WTC11 (cell line): ENCODE measurements at regions not wholly inside any gene's neighbourhood (a gene's known extent, or its start where the extent isn't known, plus 50 kb on each side); places are given as distances from the start of the nearest gene placed in this dataset.

Experiments used
- ATAC-seq: fragments of 200-7000 bp; cut with Tn5 transposase; 2 replicates; pipeline ENCODE4 v1.10.0; 2021; ENCODE audit warnings: mild to moderate bottlenecking, moderate library complexity
- CTCF ChIA-PET: fragments of 300-600 bp; sonication (Branson Sonifier 250); formaldehyde crosslinking; loops from one replicate; lab custom pipeline; 2021; ENCODE audit warnings: antibody characterized with exemption; lab: Charles Lee
- POLR2A ChIA-PET: fragments of 350-600 bp; sonication (Branson Sonifier 250); formaldehyde crosslinking; loops from one replicate; lab custom pipeline; 2021; ENCODE audit warnings: antibody characterized with exemption; lab: Charles Lee
- DNase-seq: peaks from one replicate; pipeline ENCODE4 v3.0.0; 2021; ENCODE audit warnings: low spot score
- H3K27ac Mint-ChIP-seq: 2 replicates; pipeline ENCODE4 v1.8.0; 2021; ENCODE audit warnings: mixed read lengths
- H3K27me3 Mint-ChIP-seq: 2 replicates; pipeline ENCODE4 v1.8.0; 2021; ENCODE audit warnings: low read depth, mild to moderate bottlenecking, moderate library complexity, mixed read lengths
- H3K36me3 Mint-ChIP-seq: 2 replicates; pipeline ENCODE4 v1.8.0; 2021; ENCODE audit warnings: mixed read lengths
- H3K4me1 Mint-ChIP-seq: 2 replicates; pipeline ENCODE4 v1.8.0; 2022; ENCODE audit warnings: mixed read lengths
- H3K4me3 Mint-ChIP-seq: 2 replicates; pipeline ENCODE4 v1.8.0; 2021; ENCODE audit warnings: mild to moderate bottlenecking, moderate library complexity, mixed read lengths
- H3K9me3 Mint-ChIP-seq: 2 replicates; pipeline ENCODE4 v1.8.0; 2021; ENCODE audit warnings: mixed read lengths
- AR ChIP-seq: fragments of 250-450 bp; sonication (Bioruptor Pico); IDR thresholded peaks from 2 replicates; pipeline ENCODE4 v1.9.0; 2021; ENCODE audit warnings: mild to moderate bottlenecking
- GABPB1 ChIP-seq: sonication (generic); formaldehyde crosslinking; IDR thresholded peaks from 2 replicates; pipeline ENCODE4 v1.8.1; 2023; ENCODE audit warnings: mild to moderate bottlenecking, missing genetic modification reagents
- GRHL2 ChIP-seq: fragments of 250-450 bp; sonication (Bioruptor Pico); IDR thresholded peaks from 2 replicates; pipeline ENCODE4 v1.8.0; 2022; ENCODE audit warnings: mild to moderate bottlenecking, moderate library complexity; ENCODE audit not compliant: insufficient replicate concordance, severe bottlenecking
- HMGA2 ChIP-seq: fragments of 250-450 bp; sonication (Bioruptor Pico); IDR thresholded peaks from 2 replicates; pipeline ENCODE4 v1.4.0; 2021; ENCODE audit warnings: mild to moderate bottlenecking, moderate library complexity
- IRF1 ChIP-seq: sonication (generic); formaldehyde crosslinking; IDR thresholded peaks from 2 replicates; pipeline ENCODE4 v1.8.0; 2023; ENCODE audit warnings: missing genetic modification reagents
- MXD4 ChIP-seq: fragments of 250-450 bp; sonication (Bioruptor Pico); IDR thresholded peaks from 2 replicates; pipeline ENCODE4 v1.8.0; 2021; ENCODE audit warnings: mild to moderate bottlenecking, moderate library complexity, borderline replicate concordance
- NR2C2 ChIP-seq: sonication (generic); formaldehyde crosslinking; IDR thresholded peaks from 2 replicates; pipeline ENCODE4 v1.8.0; 2022; ENCODE audit warnings: mild to moderate bottlenecking, missing genetic modification reagents
- NR3C1 ChIP-seq: sonication (generic); formaldehyde crosslinking; conservative IDR thresholded peaks from 2 replicates; pipeline ENCODE4 v1.8.1; 2023; ENCODE audit warnings: low read depth, mild to moderate bottlenecking, missing genetic modification reagents
- PRRX2 ChIP-seq: fragments of 250-450 bp; sonication (Bioruptor Pico); IDR thresholded peaks from 2 replicates; pipeline ENCODE4 v1.8.0; 2021; ENCODE audit warnings: mild to moderate bottlenecking
- SMAD4 ChIP-seq: sonication (generic); formaldehyde crosslinking; IDR thresholded peaks from 2 replicates; pipeline ENCODE4 v1.8.0; 2022; ENCODE audit warnings: mild to moderate bottlenecking, missing genetic modification reagents
- TEAD4 ChIP-seq: sonication (generic); formaldehyde crosslinking; IDR thresholded peaks from 2 replicates; pipeline ENCODE4 v1.8.0; 2022; ENCODE audit warnings: mild to moderate bottlenecking, missing genetic modification reagents
- ZBTB21 ChIP-seq: sonication (generic); formaldehyde crosslinking; IDR thresholded peaks from 2 replicates; pipeline ENCODE4 v1.8.1; 2023; ENCODE audit warnings: mild to moderate bottlenecking, missing genetic modification reagents, borderline replicate concordance
- ZMAT4 ChIP-seq: fragments of 250-450 bp; sonication (Bioruptor Pico); IDR thresholded peaks from 2 replicates; pipeline ENCODE4 v1.9.0; 2021; ENCODE audit warnings: mild to moderate bottlenecking
- ZNF121 ChIP-seq: sonication (generic); formaldehyde crosslinking; IDR thresholded peaks from 2 replicates; pipeline ENCODE4 v1.8.0; 2023; ENCODE audit warnings: missing genetic modification reagents
- ZNF219 ChIP-seq: sonication (generic); formaldehyde crosslinking; IDR thresholded peaks from 2 replicates; pipeline ENCODE4 v1.8.0; 2023; ENCODE audit warnings: missing genetic modification reagents, mild to moderate bottlenecking, borderline replicate concordance
- ZNF396 ChIP-seq: fragments of 250-450 bp; sonication (Bioruptor Pico); IDR thresholded peaks from 2 replicates; pipeline ENCODE4 v1.8.0; 2021; ENCODE audit warnings: mild to moderate bottlenecking, moderate library complexity, borderline replicate concordance
- ZNF671 ChIP-seq: fragments of 250-450 bp; sonication (Bioruptor Pico); IDR thresholded peaks from 2 replicates; pipeline ENCODE4 v1.8.0; 2021; ENCODE audit warnings: mild to moderate bottlenecking
- TF ChIP-seq, protein P1 (sequence below): sonication (generic); formaldehyde crosslinking; IDR thresholded peaks from 2 replicates; pipeline ENCODE4 v1.8.0; 2022; ENCODE audit warnings: mild to moderate bottlenecking, missing genetic modification reagents
- TF ChIP-seq, protein P2 (sequence below): sonication (generic); formaldehyde crosslinking; IDR thresholded peaks from 2 replicates; pipeline ENCODE4 v1.8.1; 2023; ENCODE audit warnings: mild to moderate bottlenecking, missing genetic modification reagents

GRCh38 chr5:108528655-108529054 is 146.8 kb upstream of the FBXL17 start (continued):
- TF ChIP-seq SMAD4 (CRISPR knock-in tag): no peak
- no peak for TF ChIP-seq NR2C2 (CRISPR knock-in tag)
- no peak for TF ChIP-seq ZBTB21 (CRISPR knock-in tag)

- TF ChIP-seq ZNF121 (CRISPR knock-in tag): no peak
- no peak for TF ChIP-seq GRHL2 (CRISPR knock-in tag)
- no peak for TF ChIP-seq HMGA2 (CRISPR knock-in tag)
- TF ChIP-seq, protein P1, sequence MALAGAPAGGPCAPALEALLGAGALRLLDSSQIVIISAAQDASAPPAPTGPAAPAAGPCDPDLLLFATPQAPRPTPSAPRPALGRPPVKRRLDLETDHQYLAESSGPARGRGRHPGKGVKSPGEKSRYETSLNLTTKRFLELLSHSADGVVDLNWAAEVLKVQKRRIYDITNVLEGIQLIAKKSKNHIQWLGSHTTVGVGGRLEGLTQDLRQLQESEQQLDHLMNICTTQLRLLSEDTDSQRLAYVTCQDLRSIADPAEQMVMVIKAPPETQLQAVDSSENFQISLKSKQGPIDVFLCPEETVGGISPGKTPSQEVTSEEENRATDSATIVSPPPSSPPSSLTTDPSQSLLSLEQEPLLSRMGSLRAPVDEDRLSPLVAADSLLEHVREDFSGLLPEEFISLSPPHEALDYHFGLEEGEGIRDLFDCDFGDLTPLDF (CRISPR knock-in tag): no peak
- TF ChIP-seq, protein P2, sequence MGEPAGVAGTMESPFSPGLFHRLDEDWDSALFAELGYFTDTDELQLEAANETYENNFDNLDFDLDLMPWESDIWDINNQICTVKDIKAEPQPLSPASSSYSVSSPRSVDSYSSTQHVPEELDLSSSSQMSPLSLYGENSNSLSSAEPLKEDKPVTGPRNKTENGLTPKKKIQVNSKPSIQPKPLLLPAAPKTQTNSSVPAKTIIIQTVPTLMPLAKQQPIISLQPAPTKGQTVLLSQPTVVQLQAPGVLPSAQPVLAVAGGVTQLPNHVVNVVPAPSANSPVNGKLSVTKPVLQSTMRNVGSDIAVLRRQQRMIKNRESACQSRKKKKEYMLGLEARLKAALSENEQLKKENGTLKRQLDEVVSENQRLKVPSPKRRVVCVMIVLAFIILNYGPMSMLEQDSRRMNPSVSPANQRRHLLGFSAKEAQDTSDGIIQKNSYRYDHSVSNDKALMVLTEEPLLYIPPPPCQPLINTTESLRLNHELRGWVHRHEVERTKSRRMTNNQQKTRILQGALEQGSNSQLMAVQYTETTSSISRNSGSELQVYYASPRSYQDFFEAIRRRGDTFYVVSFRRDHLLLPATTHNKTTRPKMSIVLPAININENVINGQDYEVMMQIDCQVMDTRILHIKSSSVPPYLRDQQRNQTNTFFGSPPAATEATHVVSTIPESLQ: no peak
- no peak for TF ChIP-seq TEAD4 (CRISPR knock-in tag)
- no peak for TF ChIP-seq IRF1 (CRISPR knock-in tag)
- no peak for TF ChIP-seq ZNF671 (CRISPR knock-in tag)
- no peak for TF ChIP-seq GABPB1 (CRISPR knock-in tag)
- TF ChIP-seq NR3C1: no peak
- TF ChIP-seq ZMAT4: no peak
- no peak for TF ChIP-seq ZNF396 (CRISPR knock-in tag)
- no peak for TF ChIP-seq PRRX2 (CRISPR knock-in tag)
- peaks cover 7% of the 10 kb centered on the region for H3K27me3 Mint-ChIP-seq
Measured at GRCh38 chr5:108524564-108524963, 142.7 kb upstream of the FBXL17 start.

GRCh38 chr5:108523360-108523759 is 141.5 kb upstream of the FBXL17 start:
- DNase-seq: no peak
- Mint-ChIP-seq H3K4me1 (peaks cover 15% of the 10 kb centered on the region), H3K27me3 (peaks cover 7% of the 10 kb centered on the region), H3K9me3 (peaks cover 40% of the 10 kb centered on the region), H3K27ac (no peak overlapping the region), H3K4me3 (no peak overlapping the region), H3K36me3 (peaks cover 32% of the 10 kb centered on the region)
- POLR2A ChIA-PET: interaction anchor here (0.6 kb wide), 1 partner anchor 1838 kb away, joined by 11 read pairs; no protein-coding TSS in a partner anchor
- TF ChIP-seq AR (CRISPR knock-in tag) (no peak), MXD4 (no peak), ZNF219 (no peak), ZNF396 (CRISPR knock-in tag) (no peak)
- CTCF ChIA-PET: interaction anchor here (0.6 to 0.7 kb wide), 3 partner anchors 43 to 600 kb away, joined by 3 read pairs; no protein-coding TSS in a partner anchor
- no peak for ATAC-seq

More at GRCh38 chr5:108524564-108524963, 142.7 kb upstream of the FBXL17 start:
- Mint-ChIP-seq H3K4me3 (no peak overlapping the region), H3K27ac (no peak overlapping the region), H3K36me3 (peaks cover 32% of the 10 kb centered on the region), H3K4me1 (peaks cover 15% of the 10 kb centered on the region), H3K9me3 (peaks cover 48% of the 10 kb centered on the region)
- DNase-seq (no peak), ATAC-seq (no peak)
- ChIA-PET CTCF (no interaction called here), POLR2A (no interaction called here)
